LoVo (cell line): ENCODE measurements at regions not wholly inside any gene's neighbourhood (a gene's known extent, or its start where the extent isn't known, plus 50 kb on each side); places are given as distances from the start of the nearest gene placed in this dataset.

ENCODE experiments used
- DNase-seq: peaks from one replicate; pipeline ENCODE4 v3.0.0-alpha.2; 2016; ENCODE audit warnings: low spot score

DNA sequence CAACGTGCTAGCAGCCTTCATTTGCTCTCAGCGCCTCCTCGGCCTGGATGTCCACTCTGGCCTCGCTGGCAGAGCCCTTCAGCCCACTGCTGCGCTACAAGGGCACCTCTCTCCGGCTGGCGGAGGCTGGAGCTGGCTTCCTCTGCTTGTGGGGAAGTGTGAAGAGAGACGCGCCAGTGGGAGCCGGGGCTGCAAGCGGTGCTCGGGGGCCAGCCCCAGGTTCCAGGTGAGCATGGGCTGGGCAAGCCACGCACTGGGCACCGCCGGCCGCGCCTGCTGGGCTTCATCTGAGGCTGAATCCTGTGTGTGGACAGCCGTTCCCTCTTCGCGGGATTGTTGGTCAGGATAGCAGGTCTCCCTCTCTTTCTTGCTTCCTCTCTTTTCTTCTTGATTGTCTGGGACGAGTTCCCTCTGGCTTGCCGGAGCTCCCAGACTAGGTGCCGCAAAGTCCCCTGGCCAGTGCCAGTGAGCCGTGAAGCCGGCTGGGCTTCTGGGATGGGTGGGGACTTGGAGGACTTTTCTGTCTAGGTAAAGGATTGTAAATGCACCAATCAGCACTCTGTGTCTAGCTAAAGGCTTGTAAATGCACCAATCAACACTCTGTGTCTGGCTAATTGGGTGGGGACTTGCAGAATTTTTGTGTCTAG lies 165.0 kb downstream of the HEPH start:
- no peak for DNase-seq

DNA sequence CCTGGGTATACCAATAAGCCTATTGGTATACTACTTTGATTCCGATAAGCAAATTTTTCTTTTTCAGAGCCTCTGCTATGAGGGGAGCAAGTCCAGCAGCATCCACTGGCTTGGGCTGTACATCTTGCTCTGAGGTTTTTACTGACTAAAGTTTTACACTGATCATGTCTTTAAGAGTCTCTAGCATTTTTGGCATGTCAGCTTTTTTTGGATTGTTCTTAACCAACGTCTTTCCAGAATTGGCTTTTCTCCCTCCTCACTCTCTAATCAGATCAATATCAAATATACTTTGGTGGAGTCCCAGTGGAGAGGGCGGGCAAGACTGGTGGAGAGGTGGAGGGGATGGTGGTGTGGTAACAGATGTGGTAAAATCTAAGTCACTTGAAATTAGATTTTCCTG lies 196.8 kb downstream of the HEPH start:
- no peak for DNase-seq

DNA sequence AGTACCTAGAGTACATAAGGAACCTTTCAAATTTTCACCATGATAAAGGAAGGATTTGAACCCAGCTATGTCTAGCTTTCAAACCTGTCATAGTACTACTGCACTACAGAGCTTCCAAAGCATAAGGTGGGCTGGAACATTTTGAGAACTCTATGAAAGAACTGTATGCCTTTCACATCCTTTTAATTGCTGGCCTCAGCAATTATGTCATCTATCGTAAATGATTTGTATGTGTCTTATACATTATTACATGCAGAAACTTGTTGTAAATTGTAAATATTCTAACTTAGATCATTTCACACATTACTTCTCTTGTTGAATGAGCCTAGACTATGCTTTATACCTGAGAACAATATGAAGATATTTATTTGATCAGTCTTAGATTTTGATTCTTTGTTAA lies 220.7 kb downstream of the HEPH start:
- DNase-seq, result no peak

DNA sequence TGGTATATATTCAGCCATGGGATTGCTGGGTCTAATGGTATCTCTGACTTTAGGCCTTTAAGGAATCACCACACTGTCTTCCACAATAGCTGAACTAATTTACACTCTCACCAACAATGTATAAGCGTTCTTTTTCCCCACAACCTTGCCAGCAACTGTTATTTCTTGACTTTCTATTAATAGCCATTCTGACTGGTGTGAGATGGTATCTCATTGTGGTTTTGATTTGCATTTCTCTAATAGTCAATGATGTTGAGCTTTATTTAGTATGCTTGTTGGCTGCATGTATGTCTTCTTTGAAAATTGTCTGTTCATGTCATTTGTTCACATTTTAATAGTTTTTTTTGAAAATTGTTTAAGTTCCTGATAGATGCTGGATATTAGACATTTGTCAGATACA lies 235.2 kb downstream of the HEPH start:
- no peak for DNase-seq

DNA sequence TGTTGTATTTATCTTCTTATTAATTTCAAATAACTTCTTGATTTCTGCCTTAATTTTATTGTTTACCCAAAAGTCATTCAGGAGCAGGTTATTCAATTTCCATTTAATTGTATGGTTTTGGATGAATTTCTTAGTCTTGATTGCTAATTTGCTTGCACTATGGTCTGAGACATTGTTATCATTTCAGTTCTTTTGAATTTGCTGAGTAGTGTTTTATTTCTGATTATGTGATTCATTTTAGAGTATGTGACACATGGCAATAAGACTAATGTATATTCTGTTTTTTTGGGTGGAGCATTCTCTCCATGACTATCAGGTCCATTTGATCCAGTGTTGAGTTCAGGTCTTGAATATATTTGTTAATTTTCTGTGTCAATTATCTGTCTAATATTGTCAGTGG lies 236.7 kb downstream of the EDA2R start:
- DNase-seq, result no peak

DNA sequence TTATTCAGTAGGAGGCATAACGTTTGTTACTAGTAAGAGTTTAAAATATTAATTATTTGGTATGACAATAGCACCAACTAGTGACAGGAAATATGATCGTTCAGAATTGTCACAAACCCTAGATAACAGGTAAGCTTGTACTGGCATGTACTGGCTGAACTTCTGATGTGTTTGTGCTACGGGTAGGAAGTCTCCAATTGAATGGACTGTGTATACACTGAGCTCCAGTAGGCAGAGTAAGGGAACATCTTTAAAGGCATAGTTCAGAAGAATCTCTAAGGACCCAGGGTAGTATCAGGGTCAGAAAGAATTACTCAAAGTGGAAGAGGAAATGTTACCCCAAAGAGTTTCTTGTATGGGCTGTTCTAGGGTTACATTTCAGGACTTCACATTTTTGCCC lies 230.4 kb downstream of the EDA2R start:
- peak; percentile 13 for DNase-seq

DNA sequence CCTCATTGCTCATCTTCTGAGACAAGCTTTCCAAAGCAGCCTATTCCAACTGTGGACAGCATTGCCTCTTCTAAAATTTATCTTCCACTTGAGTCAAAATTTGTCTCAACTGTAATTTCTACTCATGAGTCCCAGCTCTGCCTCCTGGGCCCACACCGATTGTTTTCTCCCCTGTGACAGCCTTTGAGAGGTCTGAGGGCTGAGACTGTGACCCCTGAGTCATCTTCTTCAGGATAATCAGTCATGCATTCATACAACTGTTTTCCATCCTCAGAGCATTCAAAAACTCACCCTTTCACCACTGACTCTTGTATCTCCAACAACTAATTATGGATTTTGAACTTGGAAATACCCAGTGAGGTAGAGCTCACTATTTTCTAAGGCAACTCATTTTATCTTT lies 228.1 kb downstream of the EDA2R start:
- DNase-seq, result no peak
